ENCODE measurements at regions not wholly inside any gene's neighbourhood (a gene's known extent, or its start where the extent isn't known, plus 50 kb on each side); places are given as distances from the start of the nearest gene placed in this dataset.

DNA sequence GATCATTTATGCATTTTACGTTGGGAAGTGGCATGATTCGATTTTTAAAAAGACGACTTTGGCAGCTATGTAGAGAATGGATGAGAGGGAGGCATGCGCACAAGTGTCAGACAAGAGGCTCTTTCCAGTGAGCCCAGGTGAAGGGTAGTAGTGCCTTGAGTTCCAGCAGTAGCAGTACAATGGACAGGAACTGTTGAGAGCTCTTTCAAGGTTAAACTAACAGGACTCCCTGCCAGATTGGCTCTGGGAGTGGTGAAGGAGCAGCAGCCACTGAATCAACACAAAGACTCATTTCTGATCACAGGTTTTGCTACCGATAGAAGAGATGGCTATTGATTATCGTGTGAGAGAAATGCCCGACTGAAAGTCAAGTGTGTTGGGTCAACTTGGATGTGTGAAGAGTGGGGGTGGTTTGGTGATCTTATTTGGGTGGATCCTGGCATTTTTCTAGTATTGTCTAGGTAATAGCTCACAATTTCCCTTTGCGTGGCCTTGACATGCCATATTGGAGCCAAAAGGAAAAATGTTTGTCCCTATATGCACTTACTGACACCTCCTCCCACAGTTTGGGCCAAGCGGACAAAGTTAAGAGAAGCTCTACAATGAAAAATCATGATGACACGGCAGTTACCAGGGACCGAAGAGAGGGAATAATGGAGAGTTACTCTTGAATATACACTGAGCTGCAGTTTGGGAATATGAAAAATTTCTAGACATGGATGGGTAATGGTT is 81.6 kb upstream of the MDFIC2 start:
- Histone ChIP-seq H3K4me3 (replicated peaks in 1 of 3; ENCODE audit: insufficient read depth in 1 of 3, low read depth in 1 of 3, low read length in 3 of 3) (no peak overlapping the region), H4K20me1 (replicated peaks; ENCODE audit: control insufficient read depth, extremely low read depth, insufficient read depth, low read length) (no peaks in the 10 kb centered on the region), H3K4me1 (ENCODE audit: control insufficient read depth, extremely low read depth, insufficient read depth, low read length) (no peaks in the 10 kb centered on the region), H3K36me3 (ENCODE audit: control insufficient read depth in 2 of 2, extremely low read depth in 1 of 2, insufficient read depth in 2 of 2, low read length in 2 of 2) (no peaks in the 10 kb centered on the region), H3K9me1 (replicated peaks; ENCODE audit: control insufficient read depth, extremely low read depth, insufficient read depth, low read length) (no peaks in the 10 kb centered on the region), H3K9me3 (replicated peaks; ENCODE audit: control insufficient read depth, insufficient read depth, low read length) (no peaks in the 10 kb centered on the region), H3K4me2 (ENCODE audit: insufficient read depth, low read length) (no peak overlapping the region), H3K9ac (replicated peaks; ENCODE audit: extremely low read depth, insufficient read depth, low read length) (no peak overlapping the region), H3K27ac (ENCODE audit: insufficient read depth, low read depth, low read length) (no peak overlapping the region), H3K79me2 (ENCODE audit: control insufficient read depth, insufficient read depth, low read length) (no peaks in the 10 kb centered on the region), H2AFZ (ENCODE audit: low read depth, low read length) (no peak overlapping the region), H3K27me3 (ENCODE audit: control insufficient read depth in 2 of 2, insufficient read depth in 2 of 2, low read length in 2 of 2) (no peaks in the 10 kb centered on the region)
- TF ChIP-seq, protein P1, sequence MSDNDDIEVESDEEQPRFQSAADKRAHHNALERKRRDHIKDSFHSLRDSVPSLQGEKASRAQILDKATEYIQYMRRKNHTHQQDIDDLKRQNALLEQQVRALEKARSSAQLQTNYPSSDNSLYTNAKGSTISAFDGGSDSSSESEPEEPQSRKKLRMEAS (IDR thresholded peaks at IDR 0.05; ENCODE audit: insufficient read depth, insufficient read length): no peak
- TF ChIP-seq POLR2A (IDR thresholded peaks at IDR 0.05; ENCODE audit: low read depth, low read length) (no peak), EZH2 (IDR thresholded peaks at IDR 0.05; ENCODE audit: borderline replicate concordance, low read depth, low read length, severe bottlenecking) (no peak), GATA2 (IDR thresholded peaks at IDR 0.05; ENCODE audit: insufficient read depth, insufficient read length, low read depth, low read length) (no peak), MYC (IDR thresholded peaks at IDR 0.05; ENCODE audit: low read depth, low read length) (no peak), FOS (IDR thresholded peaks at IDR 0.05; ENCODE audit: borderline replicate concordance, insufficient read depth, low read length) (no peak), POLR2AphosphoS5 (IDR thresholded peaks at IDR 0.05; ENCODE audit: insufficient read depth, low read depth, low read length) (no peak), JUN (IDR thresholded peaks at IDR 0.05; ENCODE audit: borderline replicate concordance, insufficient read depth, insufficient read length, low read depth) (no peak)
- TF ChIP-seq, protein P2, sequence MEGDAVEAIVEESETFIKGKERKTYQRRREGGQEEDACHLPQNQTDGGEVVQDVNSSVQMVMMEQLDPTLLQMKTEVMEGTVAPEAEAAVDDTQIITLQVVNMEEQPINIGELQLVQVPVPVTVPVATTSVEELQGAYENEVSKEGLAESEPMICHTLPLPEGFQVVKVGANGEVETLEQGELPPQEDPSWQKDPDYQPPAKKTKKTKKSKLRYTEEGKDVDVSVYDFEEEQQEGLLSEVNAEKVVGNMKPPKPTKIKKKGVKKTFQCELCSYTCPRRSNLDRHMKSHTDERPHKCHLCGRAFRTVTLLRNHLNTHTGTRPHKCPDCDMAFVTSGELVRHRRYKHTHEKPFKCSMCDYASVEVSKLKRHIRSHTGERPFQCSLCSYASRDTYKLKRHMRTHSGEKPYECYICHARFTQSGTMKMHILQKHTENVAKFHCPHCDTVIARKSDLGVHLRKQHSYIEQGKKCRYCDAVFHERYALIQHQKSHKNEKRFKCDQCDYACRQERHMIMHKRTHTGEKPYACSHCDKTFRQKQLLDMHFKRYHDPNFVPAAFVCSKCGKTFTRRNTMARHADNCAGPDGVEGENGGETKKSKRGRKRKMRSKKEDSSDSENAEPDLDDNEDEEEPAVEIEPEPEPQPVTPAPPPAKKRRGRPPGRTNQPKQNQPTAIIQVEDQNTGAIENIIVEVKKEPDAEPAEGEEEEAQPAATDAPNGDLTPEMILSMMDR (IDR thresholded peaks at IDR 0.05; ENCODE audit: extremely low read depth in 1 of 2, insufficient read depth in 1 of 2, low read depth in 1 of 2, low read length in 2 of 2): no peak
- CTCF ChIA-PET: no interaction called here
- no TSS peak for BruUV-seq (replicated peaks)
- dilution Hi-C loops (cut with MboI; ENCODE audit: extremely low pct_ligation_motif_present, low sequenced_read_pairs): no loop called here
- FAIRE-seq (no peak), DNase-seq (ENCODE audit: low read depth, low spot score) (no peak)
- POLR2A ChIA-PET: no interaction called here
- intact Hi-C loops (cut with micrococcal nuclease): no loop called here

All from endothelial cell of umbilical vein (primary cell).